ENCODE measurements at regions not wholly inside any gene's neighbourhood (a gene's known extent, or its start where the extent isn't known, plus 50 kb on each side); places are given as distances from the start of the nearest gene placed in this dataset.
"Not testable (repeated sequence)": the region's sequence is repeated elsewhere in the genome, so short reads cannot be mapped to it uniquely, and the experiment has no call there.

GRCh38 chr5:40277161-40277906, 402.4 kb upstream of the PTGER4 start:
- DNase-seq, result no peak

GRCh38 chr5:40276426-40277102, 403.2 kb upstream of the PTGER4 start:
- no peak for DNase-seq

DNA sequence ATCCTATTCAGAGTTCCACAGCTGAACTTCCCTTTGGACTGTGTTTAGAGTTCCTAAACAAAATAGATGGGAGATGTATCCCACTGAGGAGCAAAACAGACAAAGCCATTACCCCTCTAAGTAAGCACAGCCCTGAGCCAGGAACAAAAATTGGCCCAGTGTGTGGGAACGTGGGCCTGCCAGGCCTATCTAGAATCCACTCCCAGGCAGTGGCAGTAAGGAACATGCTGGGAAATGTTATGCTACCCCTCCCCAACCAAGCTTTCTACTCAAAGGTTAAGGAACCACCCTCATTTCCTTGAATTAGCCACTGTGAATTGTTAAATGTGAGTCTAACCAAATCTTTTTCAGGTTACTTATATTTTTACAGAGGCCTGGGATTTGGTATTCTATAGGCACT, 405.1 kb upstream of the PTGER4 start:
- DNase-seq, result no peak

- no peak for DNase-seq
Observed at GRCh38 chr5:40273936-40274335, 405.8 kb upstream of the PTGER4 start.

GRCh38 chr5:40271476-40271875, 408.2 kb upstream of the PTGER4 start:
- DNase-seq, result no peak

- no peak for DNase-seq
Observed at GRCh38 chr5:40270274-40270845, 409.4 kb upstream of the PTGER4 start.

DNA sequence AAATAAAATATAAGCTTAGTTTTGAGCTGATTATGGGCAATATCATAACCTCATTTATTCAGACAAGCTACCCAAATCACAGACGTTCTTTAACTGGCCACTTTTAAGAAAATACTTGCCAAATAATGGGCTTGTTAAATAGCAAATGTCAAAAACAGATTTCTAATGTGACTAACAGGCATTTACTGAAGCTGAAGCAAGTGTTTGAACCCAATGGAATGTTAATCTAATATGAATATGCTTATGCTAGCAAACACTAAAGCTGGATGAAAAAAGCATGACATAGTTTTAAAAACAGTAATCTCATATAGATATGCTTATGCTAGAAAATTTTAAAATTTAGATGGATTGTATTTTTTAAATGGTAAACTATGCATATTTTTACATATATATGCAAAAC, 411.6 kb upstream of the PTGER4 start:
- DNase-seq, result no peak

DNA sequence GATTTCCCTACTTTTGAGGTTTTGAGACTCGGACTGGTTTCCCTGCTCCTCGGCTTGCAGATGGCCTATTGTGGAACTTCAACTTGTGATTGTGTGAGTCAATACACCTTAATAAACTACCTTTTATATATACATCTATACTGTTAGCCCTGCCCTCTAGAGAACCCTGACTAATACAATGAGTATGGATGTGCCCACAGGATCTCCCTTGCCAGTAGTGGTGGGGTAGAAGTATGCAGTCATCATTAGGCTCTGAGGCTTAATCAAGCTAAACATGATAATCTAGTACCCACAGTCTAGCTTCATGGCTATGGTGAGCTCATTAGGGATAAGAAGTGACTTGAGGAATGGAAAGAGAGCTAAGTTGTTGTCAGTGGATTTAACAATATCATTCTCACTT, 412.8 kb upstream of the PTGER4 start:
- no peak for DNase-seq

DNA sequence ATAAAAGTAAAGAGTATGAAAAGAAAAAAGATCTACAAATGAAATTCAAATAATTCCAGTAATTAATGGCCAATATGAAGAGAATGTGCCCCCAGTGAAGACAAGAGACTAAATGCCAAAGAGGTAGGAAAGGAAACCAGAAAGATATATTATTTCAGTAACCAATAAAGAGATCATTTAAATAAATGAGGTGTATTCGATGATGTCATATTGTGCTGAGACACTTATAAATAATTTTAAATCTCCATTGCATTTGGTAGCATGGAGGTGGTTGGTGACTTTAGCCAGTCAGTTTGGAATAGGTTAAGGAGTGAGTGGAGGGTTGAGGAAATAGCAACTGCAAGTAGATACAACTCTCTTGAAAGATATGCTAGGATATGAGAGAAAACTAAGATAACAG, 417.7 kb upstream of the PTGER4 start:
- DNase-seq, result no peak

DNA sequence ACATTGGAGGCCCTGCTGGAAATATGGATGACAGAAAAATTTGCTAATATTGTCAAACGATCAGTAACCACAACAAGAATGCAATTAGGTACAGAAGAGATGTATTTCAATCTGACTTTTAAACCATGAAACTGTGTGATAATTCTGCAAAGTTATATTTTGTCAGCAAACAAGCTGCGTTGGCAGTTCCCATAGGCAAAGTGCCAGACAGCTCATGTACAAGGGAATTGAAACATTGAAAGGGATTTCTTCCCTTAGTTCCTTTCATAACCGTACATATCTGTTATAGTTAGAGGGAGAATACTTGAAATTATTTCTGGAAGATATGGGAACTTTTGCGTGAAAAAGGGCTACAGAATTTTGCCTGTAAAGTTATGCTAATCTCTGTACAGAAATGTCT, 419.4 kb upstream of the PTGER4 start:
- no peak for DNase-seq

DNA sequence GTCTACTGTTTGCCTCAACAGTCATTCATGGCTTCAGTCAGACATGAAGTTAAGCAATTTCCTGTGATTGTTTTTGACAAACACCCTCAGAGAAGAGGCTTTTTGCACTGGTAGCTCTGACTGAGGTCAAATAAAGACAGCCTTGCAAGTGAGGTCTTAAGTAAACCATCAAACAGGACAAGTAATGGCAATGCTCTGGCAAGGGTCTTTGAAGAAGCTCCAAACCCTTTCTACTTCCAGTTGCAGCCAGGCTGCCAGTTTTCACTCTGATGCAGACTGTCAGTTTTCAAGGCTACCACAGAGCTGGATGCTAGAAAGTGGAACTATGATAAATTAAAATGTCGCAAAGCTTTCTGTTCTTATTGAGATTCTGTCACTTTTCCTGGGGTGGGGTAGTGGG, 421.5 kb upstream of the PTGER4 start:
- no peak for DNase-seq

GRCh38 chr5:40240671-40241070, 439.0 kb upstream of the PTGER4 start:
- DNase-seq, result no peak

- no peak for DNase-seq
Observed at GRCh38 chr5:40240111-40240510, 439.6 kb upstream of the PTGER4 start.

DNA sequence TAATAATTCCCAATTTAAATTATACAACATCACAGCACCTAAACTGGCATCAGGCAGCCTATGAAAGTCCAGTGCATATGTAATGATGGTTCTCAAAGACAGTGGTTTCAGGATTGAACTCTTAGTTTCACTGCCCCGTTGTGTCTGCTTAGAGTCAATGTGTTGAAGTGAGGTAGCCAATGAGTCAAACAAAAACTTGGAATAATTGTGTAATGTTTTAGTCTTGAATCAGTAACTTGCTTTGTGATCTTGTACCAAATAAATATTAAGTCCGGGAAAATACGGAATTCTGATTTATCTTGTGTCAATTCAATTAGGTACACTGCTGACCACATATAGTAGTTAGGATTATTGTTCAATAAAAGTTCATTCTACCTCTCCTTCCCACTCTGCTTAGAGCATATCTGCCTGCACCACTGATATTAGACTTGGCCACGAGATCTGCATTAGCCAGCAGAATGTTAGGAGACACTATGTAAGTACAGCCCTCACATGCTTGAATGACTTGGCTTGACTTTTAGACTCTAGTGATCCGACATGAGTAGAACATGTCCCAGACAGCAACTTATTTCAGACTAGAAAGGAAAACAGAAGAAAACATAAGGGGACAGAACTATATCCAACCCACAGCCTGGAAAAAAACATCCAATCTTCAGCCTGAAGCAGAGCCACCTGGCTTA, 441.5 kb upstream of the PTGER4 start:
- no peak for DNase-seq

DNA sequence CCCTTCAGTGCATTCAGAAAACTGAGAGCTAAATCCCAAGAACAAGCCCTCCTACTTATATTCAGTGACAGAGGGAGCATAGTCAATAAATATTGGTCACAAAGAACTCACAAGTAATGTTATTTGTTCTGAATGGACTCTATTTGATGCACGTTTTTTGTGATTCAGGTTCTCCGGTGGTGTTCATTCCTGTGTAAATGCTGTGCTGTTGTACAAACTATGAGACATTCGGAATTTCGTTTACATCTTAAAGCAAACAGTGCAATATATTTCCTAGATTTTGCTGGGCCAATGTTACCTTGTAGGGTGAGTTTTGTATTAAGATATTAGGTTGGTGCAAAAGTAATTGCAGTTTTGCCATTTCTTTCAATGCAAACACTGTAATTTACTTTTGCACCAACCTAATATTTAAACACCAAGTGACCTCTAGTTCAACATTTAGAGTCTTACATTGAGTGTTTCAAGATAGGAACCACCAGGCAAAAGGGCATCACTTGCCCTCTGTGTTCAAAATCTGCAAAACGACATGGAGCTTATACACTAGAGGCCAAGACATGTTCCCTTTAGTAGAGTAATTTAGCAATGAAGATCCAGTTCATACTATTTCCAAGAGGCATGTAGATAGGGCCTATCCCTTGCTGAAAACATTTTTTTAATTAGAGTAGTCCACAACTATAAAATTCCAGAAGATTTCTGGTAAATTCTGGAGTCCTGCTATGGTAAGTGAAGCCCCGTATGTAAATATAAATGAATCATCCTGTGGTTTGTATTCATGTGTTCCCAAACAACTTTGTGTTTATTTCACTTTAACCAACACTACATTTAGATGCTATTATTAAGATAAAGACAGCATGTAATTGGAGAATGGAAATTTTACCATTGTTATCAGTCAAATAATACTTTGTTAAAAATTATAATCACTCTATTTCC, 444.0 kb upstream of the PTGER4 start:
- DNase-seq, result no peak

DNA sequence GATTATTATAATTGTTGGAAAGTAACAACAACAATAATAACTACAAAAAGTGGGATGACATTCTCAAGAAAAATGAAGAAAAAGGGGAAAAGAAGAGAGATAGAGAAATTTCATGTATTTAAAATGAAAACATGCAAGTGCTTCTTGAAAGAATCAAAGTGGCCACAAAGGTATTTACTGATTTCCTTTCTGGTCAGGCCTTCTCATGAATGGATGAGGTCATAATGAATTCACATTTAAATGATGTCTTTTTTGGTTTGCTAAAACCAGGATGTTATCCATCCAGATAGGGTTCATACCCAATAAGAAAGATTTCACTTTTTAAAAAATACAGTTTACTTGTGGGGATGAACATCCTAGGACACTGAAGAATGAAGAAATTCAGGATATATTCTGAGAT, 446.4 kb upstream of the PTGER4 start:
- DNase-seq, result no peak

GRCh38 chr5:40227931-40228330, 451.8 kb upstream of the PTGER4 start:
- DNase-seq, result no peak

DNA sequence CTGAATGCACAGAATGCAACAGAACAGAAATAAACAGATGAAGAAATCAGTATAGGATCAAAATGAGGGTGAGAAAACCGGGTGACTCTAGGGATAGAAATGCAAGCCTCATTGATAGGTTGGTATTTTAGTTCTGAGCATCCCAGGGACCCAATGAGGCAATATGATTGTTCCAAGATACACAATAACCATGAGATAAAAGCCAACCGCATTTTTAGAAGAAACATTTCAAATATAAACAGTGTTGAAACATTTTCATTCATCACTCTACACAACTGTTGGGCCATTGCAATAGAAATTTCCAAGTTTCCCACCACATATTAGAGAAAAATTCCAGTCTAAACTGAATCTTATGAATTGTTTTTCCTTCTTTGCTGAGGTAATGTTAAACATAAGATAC, 452.3 kb upstream of the PTGER4 start:
- DNase-seq, result no peak

GRCh38 chr5:40226906-40227305, 452.8 kb upstream of the PTGER4 start:
- DNase-seq, result no peak

DNA sequence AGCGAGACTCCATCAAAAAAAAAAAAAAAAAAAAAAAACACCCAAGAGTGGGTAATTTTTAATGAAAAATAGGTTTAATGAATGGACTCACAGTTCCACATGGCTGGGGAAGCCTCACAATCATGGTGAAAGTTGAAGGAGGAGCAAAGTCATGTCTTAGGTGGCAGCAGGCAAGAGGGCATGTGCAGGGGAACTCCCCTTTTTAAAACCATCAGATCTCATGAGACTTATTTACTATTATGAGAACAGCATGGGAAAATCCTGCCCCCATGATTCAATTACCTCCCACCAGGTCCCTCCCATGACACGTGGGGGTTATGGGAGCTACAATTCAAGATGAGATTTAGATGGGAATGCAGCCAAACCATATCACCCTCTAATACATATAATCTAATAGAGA, 454.6 kb upstream of the PTGER4 start:
- not testable (repeated sequence) for DNase-seq

- DNase-seq, result no peak
Observed at GRCh38 chr5:40224421-40224820, 455.3 kb upstream of the PTGER4 start.

GRCh38 chr5:40223884-40224402, 455.8 kb upstream of the PTGER4 start:
- DNase-seq, result no peak
